ENCODE measurements at regions not wholly inside any gene's neighbourhood (a gene's known extent, or its start where the extent isn't known, plus 50 kb on each side); places are given as distances from the start of the nearest gene placed in this dataset.

DNA sequence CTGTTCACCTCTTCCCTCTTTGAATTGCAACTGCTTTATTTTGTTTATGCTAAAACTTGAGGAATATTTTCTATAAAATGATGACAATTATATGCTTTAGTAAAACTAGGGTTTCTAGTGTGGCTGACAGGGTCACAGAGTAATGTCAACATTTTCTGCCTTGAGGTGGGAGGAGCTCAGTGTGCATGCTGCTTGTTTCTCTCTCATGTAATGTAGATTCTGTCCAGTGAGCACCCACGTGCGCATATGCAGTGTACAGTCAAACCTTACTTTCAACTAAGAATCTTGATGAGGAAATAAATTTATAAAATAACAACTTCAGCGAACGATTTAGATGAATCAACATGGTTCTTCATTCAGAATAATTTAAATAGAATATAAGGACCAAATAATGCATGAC, 603.9 kb downstream of the PCDH17 start:
- TF ChIP-seq, protein P1, sequence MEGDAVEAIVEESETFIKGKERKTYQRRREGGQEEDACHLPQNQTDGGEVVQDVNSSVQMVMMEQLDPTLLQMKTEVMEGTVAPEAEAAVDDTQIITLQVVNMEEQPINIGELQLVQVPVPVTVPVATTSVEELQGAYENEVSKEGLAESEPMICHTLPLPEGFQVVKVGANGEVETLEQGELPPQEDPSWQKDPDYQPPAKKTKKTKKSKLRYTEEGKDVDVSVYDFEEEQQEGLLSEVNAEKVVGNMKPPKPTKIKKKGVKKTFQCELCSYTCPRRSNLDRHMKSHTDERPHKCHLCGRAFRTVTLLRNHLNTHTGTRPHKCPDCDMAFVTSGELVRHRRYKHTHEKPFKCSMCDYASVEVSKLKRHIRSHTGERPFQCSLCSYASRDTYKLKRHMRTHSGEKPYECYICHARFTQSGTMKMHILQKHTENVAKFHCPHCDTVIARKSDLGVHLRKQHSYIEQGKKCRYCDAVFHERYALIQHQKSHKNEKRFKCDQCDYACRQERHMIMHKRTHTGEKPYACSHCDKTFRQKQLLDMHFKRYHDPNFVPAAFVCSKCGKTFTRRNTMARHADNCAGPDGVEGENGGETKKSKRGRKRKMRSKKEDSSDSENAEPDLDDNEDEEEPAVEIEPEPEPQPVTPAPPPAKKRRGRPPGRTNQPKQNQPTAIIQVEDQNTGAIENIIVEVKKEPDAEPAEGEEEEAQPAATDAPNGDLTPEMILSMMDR (IDR thresholded peaks at IDR 0.05) = no peak
- TF ChIP-seq POLR2A (IDR thresholded peaks at IDR 0.05; ENCODE audit: low read depth) = no peak
